Lung (tissue), 11 donors: ENCODE measurements at regions not wholly inside any gene's neighbourhood (a gene's known extent, or its start where the extent isn't known, plus 50 kb on each side); places are given as distances from the start of the nearest gene placed in this dataset.

Experiments used
- ATAC-seq: fragments of 200-7000 bp; cut with Tn5 transposase; one replicate; pipeline ENCODE4 v1.9.1; 2020; ENCODE audit warnings: moderate number of reproducible peaks; ENCODE audit not compliant: insufficient read depth, low FRiP score
- DNase-seq, 3 donors: peaks; one replicate each; pipeline ENCODE4 v3.0.0-alpha.2; 2013 to 2017
- H3K27ac ChIP-seq, 2 donors: one replicate each; pipeline ENCODE4 v1.5.1; 2013; ENCODE audit warnings: mild to moderate bottlenecking in 2 of 2, moderate library complexity in 2 of 2, control low read depth in 1 of 2, inconsistent platforms in 1 of 2, low read depth in 1 of 2, low read length in 1 of 2
- H3K27me3 ChIP-seq, 3 donors: one replicate each; pipeline ENCODE4 v1.5.1; 2013; ENCODE audit warnings: low read length in 2 of 3; ENCODE audit not compliant: control insufficient read depth in 3 of 3, insufficient read depth in 3 of 3
- H3K36me3 ChIP-seq, 4 donors: one replicate each; pipeline ENCODE4 v1.5.1; 2013; ENCODE audit warnings: low read length in 4 of 4, mild to moderate bottlenecking in 1 of 4, moderate library complexity in 1 of 4; ENCODE audit not compliant: control insufficient read depth in 4 of 4, insufficient read depth in 4 of 4
- H3K4me1 ChIP-seq, 5 donors: one replicate each; pipeline ENCODE4 v1.5.1; 2013; ENCODE audit warnings: low read length in 5 of 5, mild to moderate bottlenecking in 2 of 5, moderate library complexity in 1 of 5; ENCODE audit not compliant: control insufficient read depth in 5 of 5, insufficient read depth in 5 of 5
- H3K4me3 ChIP-seq: one replicate; pipeline ENCODE4 v1.5.1; 2013; ENCODE audit warnings: mild to moderate bottlenecking, control low read depth, moderate library complexity
- H3K9ac ChIP-seq, 2 donors: one replicate each; pipeline ENCODE4 v1.5.1; 2013; ENCODE audit warnings: low read length in 2 of 2, control low read depth in 1 of 2; ENCODE audit not compliant: insufficient read depth in 1 of 2
- H3K9me3 ChIP-seq, 4 donors: one replicate each; pipeline ENCODE4 v1.5.1; 2013; ENCODE audit warnings: low read length in 3 of 4, mild to moderate bottlenecking in 1 of 4, moderate library complexity in 1 of 4; ENCODE audit not compliant: control insufficient read depth in 4 of 4, insufficient read depth in 3 of 4
- WGBS, 2 donors: extraction: QIAGEN DNeasy Blood & Tissue Kit; methylation state at CpG; one replicate each; pipeline ENCODE4 v1.1.7; 2013; 5-methylcytosine and 5-hydroxymethylcytosine counted together
- TF ChIP-seq, protein P1 (sequence below): IDR thresholded peaks from 2 replicates; pipeline ENCODE4 v1.5.1; 2012; ENCODE audit warnings: mild to moderate bottlenecking; ENCODE audit errors: control extremely low read depth, extremely low read depth
- donor health status: control.
- donor health status: control.
- donor health status: Bipolar disorder and iron deficiency.
- donor health status: healthy.
- donor health status: DM: yes; HTN: yes; CAD: no.

DNA sequence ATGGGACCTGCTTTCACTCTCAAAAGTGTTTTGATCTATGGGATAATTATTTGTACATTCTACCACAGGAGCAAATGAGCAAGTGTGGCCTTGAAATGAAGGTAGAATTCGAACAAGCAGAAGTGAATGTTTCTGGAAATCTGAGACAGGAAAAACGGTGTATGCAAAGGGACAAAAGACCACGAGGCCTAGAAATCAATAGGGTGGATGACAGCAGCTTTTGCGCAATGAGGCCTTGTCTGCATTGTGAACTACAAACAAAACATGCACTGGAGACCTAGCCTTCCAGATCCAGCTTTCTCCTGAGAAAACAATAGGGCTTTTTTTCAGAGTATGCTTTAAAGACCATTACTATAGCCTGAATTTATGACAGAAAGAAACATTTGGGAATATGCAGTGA lies 1137.0 kb downstream of the ROBO2 start:
- Histone ChIP-seq H3K4me3 (no peak overlapping the region), H3K27me3 (no peaks in the 10 kb centered on the region), H3K27ac (no peak overlapping the region), H3K9ac (no peak overlapping the region), H3K4me1 (peaks cover 0 to 6% (median 0%) of the 10 kb centered on the region in 5 donors), H3K36me3 (no peaks in the 10 kb centered on the region), H3K9me3 (no peaks in the 10 kb centered on the region)
- 79 to 88% methylated on average over 4 of the region's 4 CpGs for WGBS, 2 donors
- ATAC-seq (no peak), DNase-seq (no peak)
- TF ChIP-seq, protein P1, sequence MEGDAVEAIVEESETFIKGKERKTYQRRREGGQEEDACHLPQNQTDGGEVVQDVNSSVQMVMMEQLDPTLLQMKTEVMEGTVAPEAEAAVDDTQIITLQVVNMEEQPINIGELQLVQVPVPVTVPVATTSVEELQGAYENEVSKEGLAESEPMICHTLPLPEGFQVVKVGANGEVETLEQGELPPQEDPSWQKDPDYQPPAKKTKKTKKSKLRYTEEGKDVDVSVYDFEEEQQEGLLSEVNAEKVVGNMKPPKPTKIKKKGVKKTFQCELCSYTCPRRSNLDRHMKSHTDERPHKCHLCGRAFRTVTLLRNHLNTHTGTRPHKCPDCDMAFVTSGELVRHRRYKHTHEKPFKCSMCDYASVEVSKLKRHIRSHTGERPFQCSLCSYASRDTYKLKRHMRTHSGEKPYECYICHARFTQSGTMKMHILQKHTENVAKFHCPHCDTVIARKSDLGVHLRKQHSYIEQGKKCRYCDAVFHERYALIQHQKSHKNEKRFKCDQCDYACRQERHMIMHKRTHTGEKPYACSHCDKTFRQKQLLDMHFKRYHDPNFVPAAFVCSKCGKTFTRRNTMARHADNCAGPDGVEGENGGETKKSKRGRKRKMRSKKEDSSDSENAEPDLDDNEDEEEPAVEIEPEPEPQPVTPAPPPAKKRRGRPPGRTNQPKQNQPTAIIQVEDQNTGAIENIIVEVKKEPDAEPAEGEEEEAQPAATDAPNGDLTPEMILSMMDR: no peak

- no peaks in the 10 kb centered on the region for H3K36me3 ChIP-seq
- H3K9me3 ChIP-seq: no peaks in the 10 kb centered on the region
- ATAC-seq (no peak), DNase-seq (peak in 2 of 3 donors; percentile 32 to 41)
- TF ChIP-seq, protein P1: no peak
- peaks cover 0 to 6% (median 0%) of the 10 kb centered on the region in 5 donors for H3K4me1 ChIP-seq
- H3K4me3 ChIP-seq: no peak overlapping the region
- no peak overlapping the region for H3K9ac ChIP-seq
- 59 to 83% methylated on average over 2 of the region's 2 CpGs for WGBS, 2 donors
- H3K27ac ChIP-seq: no peak overlapping the region
- no peaks in the 10 kb centered on the region for H3K27me3 ChIP-seq
These were observed 1137.9 kb downstream of the ROBO2 start for GRCh38 chr3:78177780-78178179.

DNA sequence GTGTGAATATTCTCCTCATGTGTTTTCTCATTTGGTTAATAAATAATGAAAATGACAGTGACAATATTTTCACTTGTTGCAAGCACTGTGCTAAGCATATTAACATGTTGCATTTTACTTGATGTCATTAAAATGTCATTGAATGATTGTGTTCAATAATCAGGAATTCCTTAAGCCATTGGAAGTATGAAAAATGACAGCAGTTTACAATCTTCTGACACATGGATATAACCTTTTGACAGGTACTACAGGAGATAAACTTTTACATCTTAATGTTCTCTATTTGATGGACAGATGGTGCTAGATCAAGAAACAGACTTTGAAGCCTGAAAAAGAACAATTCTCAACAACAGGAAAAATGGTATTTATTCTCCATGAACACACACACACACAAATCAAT lies 1138.3 kb downstream of the ROBO2 start:
- H3K27me3 ChIP-seq: no peaks in the 10 kb centered on the region
- no peak overlapping the region for H3K27ac ChIP-seq
- H3K36me3 ChIP-seq: no peaks in the 10 kb centered on the region
- ATAC-seq: no peak
- no peaks in the 10 kb centered on the region for H3K9me3 ChIP-seq
- no peak overlapping the region for H3K9ac ChIP-seq
- H3K4me1 ChIP-seq: peaks cover 0 to 7% (median 0%) of the 10 kb centered on the region in 5 donors
- no peak overlapping the region for H3K4me3 ChIP-seq
- no peak for DNase-seq
- TF ChIP-seq, protein P1: no peak

DNA sequence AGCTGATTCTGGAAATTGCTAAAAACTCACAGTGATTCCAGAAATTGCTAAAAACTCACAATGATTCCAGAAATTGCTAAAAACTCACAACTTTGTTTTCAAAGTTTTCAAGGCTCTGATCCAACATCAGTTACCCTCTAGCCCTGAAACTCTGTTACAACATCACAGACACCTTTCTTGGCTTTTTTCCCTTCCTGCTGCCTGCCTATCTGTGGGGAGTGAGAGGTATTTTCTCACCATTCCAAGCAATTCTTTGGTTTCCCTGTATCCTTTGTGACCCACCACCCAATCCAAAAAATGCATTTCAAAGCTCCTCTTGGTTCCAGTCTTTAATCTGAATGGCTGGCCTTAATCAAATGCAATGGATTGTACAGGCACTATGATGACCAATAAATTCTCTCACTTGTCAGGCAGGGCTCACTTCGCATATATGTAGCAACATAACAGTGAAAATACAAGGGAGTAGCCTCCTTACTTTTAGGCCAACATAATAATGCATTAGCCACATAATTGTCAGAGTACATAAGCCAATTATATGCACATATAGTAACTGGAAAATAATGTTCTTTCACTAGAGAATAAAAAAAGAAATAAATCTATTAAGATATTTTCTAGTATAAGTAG lies 1139.0 kb downstream of the ROBO2 start:
- TF ChIP-seq, protein P1: no peak
- peaks cover 0 to 13% (median 0%) of the 10 kb centered on the region in 5 donors for H3K4me1 ChIP-seq
- 80 to 87% methylated on average over 1 of the region's 1 CpG for WGBS, 2 donors

More for the DNA sequence above, 1139.0 kb downstream of the ROBO2 start:
- Histone ChIP-seq H3K9ac (no peak overlapping the region), H3K27ac (no peak overlapping the region), H3K27me3 (no peaks in the 10 kb centered on the region), H3K36me3 (no peaks in the 10 kb centered on the region), H3K4me3 (no peak overlapping the region), H3K9me3 (no peaks in the 10 kb centered on the region)
- ATAC-seq (no peak), DNase-seq (no peak)
